ENCODE measurements at regions not wholly inside any gene's neighbourhood (a gene's known extent, or its start where the extent isn't known, plus 50 kb on each side); places are given as distances from the start of the nearest gene placed in this dataset.

- no peak for DNase-seq (ENCODE audit: low read depth)
These were observed 412.0 kb upstream of the CDH5 start for GRCh38 chr16:65954446-65954845.

GRCh38 chr16:65950211-65950610 is 416.3 kb upstream of the CDH5 start:
- no peak for DNase-seq (ENCODE audit: low read depth)

- DNase-seq (ENCODE audit: low read depth) = no peak
These were observed 418.1 kb upstream of the CDH5 start for GRCh38 chr16:65948361-65948760.

GRCh38 chr16:65947951-65948350 is 418.5 kb upstream of the CDH5 start:
- DNase-seq (ENCODE audit: low read depth) = no peak

GRCh38 chr16:65945493-65945892 is 421.0 kb upstream of the CDH5 start:
- DNase-seq (ENCODE audit: low read depth) = no peak

- no peak for DNase-seq (ENCODE audit: low read depth)
These were observed 422.1 kb upstream of the CDH5 start for GRCh38 chr16:65944361-65944760.

GRCh38 chr16:65940711-65941110 is 425.8 kb upstream of the CDH5 start:
- DNase-seq (ENCODE audit: low read depth) = no peak

GRCh38 chr16:65938083-65938482 is 428.4 kb upstream of the CDH5 start:
- no peak for DNase-seq (ENCODE audit: low read depth)

GRCh38 chr16:65937455-65937854 is 429.0 kb upstream of the CDH5 start:
- DNase-seq (ENCODE audit: low read depth) = no peak

GRCh38 chr16:65936096-65936495 is 430.4 kb upstream of the CDH5 start:
- DNase-seq (ENCODE audit: low read depth) = no peak

- no peak for DNase-seq (ENCODE audit: low read depth)
These were observed 432.0 kb upstream of the CDH5 start for GRCh38 chr16:65934443-65934842.

GRCh38 chr16:65933703-65934102 is 432.8 kb upstream of the CDH5 start:
- DNase-seq (ENCODE audit: low read depth) = no peak

- DNase-seq (ENCODE audit: low read depth) = no peak
These were observed 434.0 kb upstream of the CDH5 start for GRCh38 chr16:65932350-65933072.

- DNase-seq (ENCODE audit: low read depth) = no peak
These were observed 443.6 kb upstream of the CDH5 start for GRCh38 chr16:65922923-65923322.

GRCh38 chr16:65919986-65920376 is 446.5 kb upstream of the CDH5 start:
- no peak for DNase-seq (ENCODE audit: low read depth)

GRCh38 chr16:65919145-65919985 is 447.1 kb upstream of the CDH5 start:
- DNase-seq (ENCODE audit: low read depth) = no peak

GRCh38 chr16:65917466-65917865 is 449.0 kb upstream of the CDH5 start:
- DNase-seq (ENCODE audit: low read depth) = no peak

- no peak for DNase-seq (ENCODE audit: low read depth)
These were observed 449.5 kb upstream of the CDH5 start for GRCh38 chr16:65916995-65917394.

- no peak for DNase-seq (ENCODE audit: low read depth)
These were observed 456.2 kb upstream of the CDH5 start for GRCh38 chr16:65910291-65910690.

- no peak for DNase-seq (ENCODE audit: low read depth)
These were observed 457.0 kb upstream of the CDH5 start for GRCh38 chr16:65909310-65910050.

- DNase-seq (ENCODE audit: low read depth) = no peak
These were observed 457.9 kb upstream of the CDH5 start for GRCh38 chr16:65908568-65908967.

GRCh38 chr16:65905331-65905730 is 461.2 kb upstream of the CDH5 start:
- no peak for DNase-seq (ENCODE audit: low read depth)
